ENCODE measurements at regions not wholly inside any gene's neighbourhood (a gene's known extent, or its start where the extent isn't known, plus 50 kb on each side); places are given as distances from the start of the nearest gene placed in this dataset.

DNA sequence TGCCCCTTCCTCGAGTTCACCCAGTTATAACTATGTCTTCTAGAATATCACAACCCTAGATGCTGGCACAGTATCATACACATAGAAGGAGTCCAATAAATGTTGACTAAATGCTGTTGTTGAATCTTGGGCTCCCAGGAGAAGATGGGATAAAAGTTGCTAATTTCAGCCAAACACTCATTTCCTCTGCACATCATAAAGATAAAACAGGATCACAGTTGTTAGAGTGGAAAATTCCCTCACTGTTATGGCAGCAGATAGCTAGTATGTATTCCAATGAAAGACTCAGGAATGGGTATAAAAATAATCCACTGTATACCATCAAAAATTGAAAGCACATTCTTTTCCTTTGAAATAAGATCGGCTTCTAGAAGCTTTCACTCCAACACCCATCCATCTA is 294.9 kb upstream of the TSHZ2 start:
- DNase-seq: no peak
- Histone ChIP-seq H3K27ac (ENCODE audit: insufficient read depth, low read length, poor library complexity, severe bottlenecking) (no peak overlapping the region), H3K4me3 (ENCODE audit: insufficient read depth, low read depth, low read length, poor library complexity, severe bottlenecking) (no peak overlapping the region), H3K27me3 (replicated peaks; ENCODE audit: control insufficient read depth, insufficient read depth, low read length, poor library complexity, severe bottlenecking) (no peaks in the 10 kb centered on the region), H3K9me3 (ENCODE audit: control insufficient read depth, low read length) (no peaks in the 10 kb centered on the region), H3K36me3 (ENCODE audit: control insufficient read depth, insufficient read depth, low read length) (no peaks in the 10 kb centered on the region), H3K4me1 (ENCODE audit: control insufficient read depth, insufficient read depth, low read length, poor library complexity, severe bottlenecking) (no peaks in the 10 kb centered on the region)

DNA sequence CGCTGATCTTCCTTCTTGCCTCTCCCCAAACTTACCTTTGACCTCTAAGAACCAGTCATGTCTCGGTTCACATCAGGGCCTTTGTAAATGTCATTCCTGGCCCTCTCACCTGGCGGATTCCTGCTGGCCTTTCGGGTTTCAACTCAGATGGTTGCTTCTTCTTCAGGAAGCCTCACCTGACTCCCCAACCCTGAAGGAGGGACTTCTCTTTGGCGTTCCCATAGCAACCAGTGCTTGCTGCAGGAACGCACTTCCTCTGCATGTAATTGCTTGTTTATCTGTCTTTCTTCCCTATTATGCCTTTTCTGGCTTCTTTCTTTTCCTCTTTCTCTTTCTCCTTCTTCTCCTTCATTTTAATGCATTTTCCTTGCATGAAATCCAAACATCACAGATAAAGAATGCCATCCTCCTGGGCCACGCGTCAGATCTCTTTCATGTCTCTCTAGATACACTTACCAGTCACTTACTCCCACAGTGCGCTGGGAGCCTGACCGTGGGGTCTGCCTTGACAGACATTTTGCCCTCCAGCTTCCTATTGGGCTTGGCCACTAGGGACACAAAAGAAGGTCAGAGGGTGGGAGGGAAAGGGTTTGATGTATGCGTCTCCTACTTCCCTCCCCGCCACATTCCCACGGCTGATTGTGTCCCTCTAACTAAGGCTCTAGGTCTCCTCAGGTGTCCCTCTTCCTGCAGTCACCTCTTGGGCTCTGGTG is 295.7 kb upstream of the TSHZ2 start:
- Histone ChIP-seq H3K4me1 (ENCODE audit: control insufficient read depth, insufficient read depth, low read length, poor library complexity, severe bottlenecking) (no peaks in the 10 kb centered on the region), H3K27ac (ENCODE audit: insufficient read depth, low read length, poor library complexity, severe bottlenecking) (no peak overlapping the region), H3K4me3 (ENCODE audit: insufficient read depth, low read depth, low read length, poor library complexity, severe bottlenecking) (no peak overlapping the region), H3K9me3 (ENCODE audit: control insufficient read depth, low read length) (no peaks in the 10 kb centered on the region), H3K27me3 (replicated peaks; ENCODE audit: control insufficient read depth, insufficient read depth, low read length, poor library complexity, severe bottlenecking) (no peaks in the 10 kb centered on the region), H3K36me3 (ENCODE audit: control insufficient read depth, insufficient read depth, low read length) (no peaks in the 10 kb centered on the region)
- DNase-seq: no peak

DNA sequence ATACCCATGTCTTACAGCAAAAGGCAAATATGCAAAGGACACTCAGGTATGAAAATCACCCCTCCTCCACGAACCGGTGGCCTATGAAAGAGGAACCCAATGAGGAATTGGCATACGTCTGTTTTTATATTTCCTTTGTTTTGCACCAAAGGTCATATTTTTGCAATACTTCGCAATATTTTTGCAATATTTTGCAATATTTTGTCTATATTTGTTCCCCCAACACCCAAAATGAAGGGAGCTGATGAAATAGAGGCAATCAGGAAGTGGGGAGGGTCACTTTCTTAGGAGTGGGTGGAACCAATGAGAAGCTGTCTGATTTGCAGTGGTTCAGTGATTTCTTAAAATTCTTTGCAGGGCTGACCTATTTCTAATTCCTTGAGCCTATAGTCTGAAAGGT is 296.8 kb upstream of the TSHZ2 start:
- DNase-seq: no peak
- H3K4me3 ChIP-seq (ENCODE audit: insufficient read depth, low read depth, low read length, poor library complexity, severe bottlenecking): no peak overlapping the region
- H3K9me3 ChIP-seq (ENCODE audit: control insufficient read depth, low read length): no peaks in the 10 kb centered on the region

DNA sequence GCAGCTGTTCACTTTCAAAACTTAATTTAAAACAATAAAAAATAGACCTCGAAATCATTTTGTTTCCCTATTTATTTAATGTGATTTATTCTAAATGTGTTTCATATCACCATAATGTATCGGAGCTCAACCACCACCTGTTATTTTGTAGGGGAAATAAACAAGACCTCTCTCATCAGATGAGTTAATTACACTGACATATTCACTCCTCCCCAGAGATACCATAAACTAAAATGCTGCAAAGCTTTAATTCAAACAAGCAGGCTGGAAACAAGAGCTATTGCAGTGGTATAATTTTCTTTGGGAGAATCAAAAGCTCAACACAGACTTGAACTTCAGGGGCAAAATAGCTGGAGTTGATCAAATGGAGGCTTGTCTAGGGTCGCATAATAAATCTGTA is 303.5 kb upstream of the TSHZ2 start:
- no peak for DNase-seq

More for the DNA sequence above, 296.8 kb upstream of the TSHZ2 start:
- H3K27me3 ChIP-seq (replicated peaks; ENCODE audit: control insufficient read depth, insufficient read depth, low read length, poor library complexity, severe bottlenecking): no peaks in the 10 kb centered on the region
- no peaks in the 10 kb centered on the region for H3K4me1 ChIP-seq (ENCODE audit: control insufficient read depth, insufficient read depth, low read length, poor library complexity, severe bottlenecking)
- H3K36me3 ChIP-seq (ENCODE audit: control insufficient read depth, insufficient read depth, low read length): no peaks in the 10 kb centered on the region
- no peak overlapping the region for H3K27ac ChIP-seq (ENCODE audit: insufficient read depth, low read length, poor library complexity, severe bottlenecking)

DNA sequence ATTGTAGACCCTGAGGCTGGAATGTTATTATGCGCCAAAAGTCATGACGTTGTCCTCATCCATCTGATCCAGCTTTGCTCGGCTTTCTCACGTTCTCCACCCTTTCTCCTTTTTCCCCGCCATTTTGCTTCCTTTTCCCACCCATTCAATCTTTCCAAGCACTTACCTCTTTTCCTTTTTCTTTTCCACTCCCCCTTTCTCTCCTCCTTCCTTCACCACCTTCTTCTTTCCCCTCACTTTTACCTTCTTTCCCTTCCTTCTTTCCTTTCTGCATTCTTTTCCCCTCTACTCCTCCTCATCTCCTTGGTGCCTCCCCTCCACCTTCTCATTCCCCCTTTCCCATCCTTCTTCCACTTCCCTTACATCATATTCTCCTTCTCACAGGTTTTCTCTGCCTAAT is 304.8 kb upstream of the TSHZ2 start:
- no peaks in the 10 kb centered on the region for H3K36me3 ChIP-seq (ENCODE audit: control insufficient read depth, insufficient read depth, low read length)
- no peaks in the 10 kb centered on the region for H3K4me1 ChIP-seq (ENCODE audit: control insufficient read depth, insufficient read depth, low read length, poor library complexity, severe bottlenecking)
- no peaks in the 10 kb centered on the region for H3K9me3 ChIP-seq (ENCODE audit: control insufficient read depth, low read length)
- H3K27me3 ChIP-seq (replicated peaks; ENCODE audit: control insufficient read depth, insufficient read depth, low read length, poor library complexity, severe bottlenecking): no peaks in the 10 kb centered on the region
- no peak overlapping the region for H3K4me3 ChIP-seq (ENCODE audit: insufficient read depth, low read depth, low read length, poor library complexity, severe bottlenecking)
- DNase-seq: no peak
- H3K27ac ChIP-seq (ENCODE audit: insufficient read depth, low read length, poor library complexity, severe bottlenecking): no peak overlapping the region

More for the DNA sequence above, 303.5 kb upstream of the TSHZ2 start:
- Histone ChIP-seq H3K27ac (ENCODE audit: insufficient read depth, low read length, poor library complexity, severe bottlenecking) (no peak overlapping the region), H3K4me1 (ENCODE audit: control insufficient read depth, insufficient read depth, low read length, poor library complexity, severe bottlenecking) (no peaks in the 10 kb centered on the region), H3K4me3 (ENCODE audit: insufficient read depth, low read depth, low read length, poor library complexity, severe bottlenecking) (no peak overlapping the region), H3K9me3 (ENCODE audit: control insufficient read depth, low read length) (no peaks in the 10 kb centered on the region), H3K27me3 (replicated peaks; ENCODE audit: control insufficient read depth, insufficient read depth, low read length, poor library complexity, severe bottlenecking) (no peaks in the 10 kb centered on the region), H3K36me3 (ENCODE audit: control insufficient read depth, insufficient read depth, low read length) (no peaks in the 10 kb centered on the region)

DNA sequence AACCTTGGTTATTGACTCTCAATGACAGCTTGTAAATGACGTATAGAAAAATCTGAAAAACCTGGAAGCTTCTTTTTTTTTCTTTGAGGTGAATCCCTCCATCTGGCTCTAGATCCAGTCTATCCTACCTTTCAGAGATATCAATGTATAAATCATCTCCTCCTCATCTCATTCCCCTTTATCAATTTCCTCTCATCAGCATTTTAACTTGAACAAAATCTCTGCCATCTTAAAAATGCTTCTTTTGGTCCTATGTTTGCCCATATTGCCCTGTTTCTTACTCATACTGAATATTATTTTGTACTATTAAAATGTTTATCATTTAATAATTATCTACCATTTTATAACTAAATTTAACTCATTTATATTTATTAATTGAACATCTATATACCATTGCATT is 306.7 kb upstream of the TSHZ2 start:
- H3K27me3 ChIP-seq (replicated peaks; ENCODE audit: control insufficient read depth, insufficient read depth, low read length, poor library complexity, severe bottlenecking): no peaks in the 10 kb centered on the region
- H3K27ac ChIP-seq (ENCODE audit: insufficient read depth, low read length, poor library complexity, severe bottlenecking): no peak overlapping the region
- no peaks in the 10 kb centered on the region for H3K9me3 ChIP-seq (ENCODE audit: control insufficient read depth, low read length)
- DNase-seq: no peak
- H3K4me3 ChIP-seq (ENCODE audit: insufficient read depth, low read depth, low read length, poor library complexity, severe bottlenecking): no peak overlapping the region
- H3K4me1 ChIP-seq (ENCODE audit: control insufficient read depth, insufficient read depth, low read length, poor library complexity, severe bottlenecking): no peaks in the 10 kb centered on the region
- H3K36me3 ChIP-seq (ENCODE audit: control insufficient read depth, insufficient read depth, low read length): no peaks in the 10 kb centered on the region

DNA sequence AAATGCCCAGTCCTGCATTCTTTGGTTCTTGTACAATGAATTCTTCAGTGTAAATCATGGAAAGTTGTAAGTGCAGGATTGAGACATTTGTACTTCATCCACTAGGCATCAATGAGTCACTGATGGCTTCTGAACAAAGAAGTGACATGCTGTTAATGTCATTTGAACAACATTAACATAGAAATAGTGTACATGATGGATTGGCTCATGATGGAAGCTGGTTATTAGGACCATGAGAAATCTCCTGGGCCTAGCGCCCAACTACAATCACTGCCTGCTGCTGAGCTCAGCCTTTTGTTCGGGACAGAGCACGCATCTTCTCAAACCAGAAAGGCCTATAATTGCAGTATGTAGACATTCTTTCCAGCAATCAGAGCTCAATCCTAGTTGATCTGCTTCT is 316.8 kb upstream of the TSHZ2 start:
- Histone ChIP-seq H3K27ac (ENCODE audit: insufficient read depth, low read length, poor library complexity, severe bottlenecking) (no peak overlapping the region), H3K36me3 (ENCODE audit: control insufficient read depth, insufficient read depth, low read length) (no peaks in the 10 kb centered on the region), H3K27me3 (replicated peaks; ENCODE audit: control insufficient read depth, insufficient read depth, low read length, poor library complexity, severe bottlenecking) (no peaks in the 10 kb centered on the region), H3K4me3 (ENCODE audit: insufficient read depth, low read depth, low read length, poor library complexity, severe bottlenecking) (no peak overlapping the region), H3K9me3 (ENCODE audit: control insufficient read depth, low read length) (no peaks in the 10 kb centered on the region), H3K4me1 (ENCODE audit: control insufficient read depth, insufficient read depth, low read length, poor library complexity, severe bottlenecking) (no peaks in the 10 kb centered on the region)
- DNase-seq: no peak

DNA sequence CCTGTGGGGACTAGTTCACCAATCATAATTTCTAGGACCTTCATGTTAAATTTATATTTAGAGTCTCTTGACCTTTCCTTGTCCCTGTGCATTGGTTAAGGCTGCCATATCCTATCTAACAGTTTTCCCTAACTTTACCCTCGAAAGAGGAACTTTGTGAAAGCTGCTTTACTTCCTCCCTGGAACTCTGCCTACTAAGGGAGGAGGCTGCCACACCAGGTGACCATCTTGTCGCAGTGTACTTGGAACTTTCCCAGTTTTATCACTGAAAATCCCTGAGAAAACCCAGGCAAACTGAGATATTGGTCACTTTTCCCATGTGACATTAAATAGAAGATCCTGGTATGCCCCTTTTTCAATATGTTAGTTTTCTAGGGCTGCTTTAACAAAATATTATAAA is 317.6 kb upstream of the TSHZ2 start:
- Histone ChIP-seq H3K27me3 (replicated peaks; ENCODE audit: control insufficient read depth, insufficient read depth, low read length, poor library complexity, severe bottlenecking) (no peaks in the 10 kb centered on the region), H3K9me3 (ENCODE audit: control insufficient read depth, low read length) (no peaks in the 10 kb centered on the region), H3K4me3 (ENCODE audit: insufficient read depth, low read depth, low read length, poor library complexity, severe bottlenecking) (no peak overlapping the region), H3K36me3 (ENCODE audit: control insufficient read depth, insufficient read depth, low read length) (no peaks in the 10 kb centered on the region), H3K27ac (ENCODE audit: insufficient read depth, low read length, poor library complexity, severe bottlenecking) (no peak overlapping the region), H3K4me1 (ENCODE audit: control insufficient read depth, insufficient read depth, low read length, poor library complexity, severe bottlenecking) (no peaks in the 10 kb centered on the region)
- DNase-seq: no peak

DNA sequence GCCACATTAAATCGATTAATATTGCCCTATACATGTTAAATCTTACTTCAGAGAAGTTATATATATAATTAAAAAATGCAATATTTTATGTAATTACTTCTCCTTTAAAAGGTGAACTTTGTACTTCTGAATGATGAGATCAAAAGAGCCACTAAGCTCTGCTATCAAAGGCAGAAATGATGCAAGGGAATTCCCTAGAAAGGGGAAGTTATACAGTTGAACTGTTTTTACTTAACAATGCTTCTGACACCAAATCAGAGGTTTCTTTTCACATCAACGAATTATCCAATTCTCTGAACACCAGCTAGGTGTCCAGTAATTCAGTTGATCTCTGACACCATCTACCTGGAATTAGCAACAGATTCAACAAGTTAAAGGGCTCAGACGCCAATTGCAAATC is 319.9 kb upstream of the TSHZ2 start:
- Histone ChIP-seq H3K27ac (ENCODE audit: insufficient read depth, low read length, poor library complexity, severe bottlenecking) (no peak overlapping the region), H3K9me3 (ENCODE audit: control insufficient read depth, low read length) (no peaks in the 10 kb centered on the region)

DNA sequence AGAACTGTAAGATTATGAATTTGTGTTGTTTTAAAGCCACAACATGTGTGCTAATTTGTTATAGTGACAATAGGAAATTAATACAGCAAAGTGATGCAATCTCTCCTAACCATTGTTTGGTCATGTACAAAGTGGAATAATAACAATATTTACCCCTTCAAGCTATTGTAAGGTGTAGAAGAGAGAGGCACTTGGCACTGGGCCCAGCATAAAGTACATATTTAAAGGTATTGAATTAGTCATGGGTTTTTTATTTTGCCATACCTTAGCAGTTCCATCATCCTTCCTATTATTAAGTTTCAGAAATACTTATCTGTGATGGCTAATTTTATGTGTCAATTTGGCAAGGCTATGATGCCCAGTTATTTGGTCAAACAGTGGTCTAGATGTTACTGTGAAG is 322.4 kb upstream of the TSHZ2 start:
- no peaks in the 10 kb centered on the region for H3K36me3 ChIP-seq (ENCODE audit: control insufficient read depth, insufficient read depth, low read length)
- H3K4me1 ChIP-seq (ENCODE audit: control insufficient read depth, insufficient read depth, low read length, poor library complexity, severe bottlenecking): no peaks in the 10 kb centered on the region
- H3K27ac ChIP-seq (ENCODE audit: insufficient read depth, low read length, poor library complexity, severe bottlenecking): no peak overlapping the region
- no peaks in the 10 kb centered on the region for H3K9me3 ChIP-seq (ENCODE audit: control insufficient read depth, low read length)
- H3K27me3 ChIP-seq (replicated peaks; ENCODE audit: control insufficient read depth, insufficient read depth, low read length, poor library complexity, severe bottlenecking): no peaks in the 10 kb centered on the region
- no peak overlapping the region for H3K4me3 ChIP-seq (ENCODE audit: insufficient read depth, low read depth, low read length, poor library complexity, severe bottlenecking)
- no peak for DNase-seq

More for the DNA sequence above, 319.9 kb upstream of the TSHZ2 start:
- no peaks in the 10 kb centered on the region for H3K27me3 ChIP-seq (replicated peaks; ENCODE audit: control insufficient read depth, insufficient read depth, low read length, poor library complexity, severe bottlenecking)
- no peaks in the 10 kb centered on the region for H3K36me3 ChIP-seq (ENCODE audit: control insufficient read depth, insufficient read depth, low read length)
- no peak overlapping the region for H3K4me3 ChIP-seq (ENCODE audit: insufficient read depth, low read depth, low read length, poor library complexity, severe bottlenecking)
- H3K4me1 ChIP-seq (ENCODE audit: control insufficient read depth, insufficient read depth, low read length, poor library complexity, severe bottlenecking): no peaks in the 10 kb centered on the region
- DNase-seq: no peak
